HepG2 (cell line): ENCODE measurements at regions not wholly inside any gene's neighbourhood (a gene's known extent, or its start where the extent isn't known, plus 50 kb on each side); places are given as distances from the start of the nearest gene placed in this dataset.

Source experiments
- ATAC-seq: fragments of 200-7000 bp; cut with Tn5 transposase; 3 replicates; pipeline ENCODE4 v1.9.1; 2020; ENCODE audit warnings: mild to moderate bottlenecking, moderate library complexity
- BruUV-seq: library from RNA; stranded (reverse); fragments of 400-500 nt; replicated peaks from 2 replicates; lab custom pipeline; 2021; lab: Mats Ljungman, UMichigan
- CTCF ChIA-PET: fragments of 300-600 bp; formaldehyde crosslinking; extraction: SDS; loops from one replicate; lab custom pipeline; 2021; ENCODE audit warnings: low total read pairs, inconsistent platforms, low intra/inter-chr PET ratio; lab: Yijun Ruan, JAX
- POLR2A ChIA-PET: fragments of 350-600 bp; sonication (Branson Sonifier 250); formaldehyde crosslinking; loops from one replicate; lab custom pipeline; 2020; ENCODE audit warnings: antibody characterized with exemption, inconsistent platforms; lab: Yijun Ruan, JAX
- DNase-seq: peaks from one replicate; pipeline ENCODE4 v3.0.0-alpha.2; 2015; ENCODE audit warnings: low spot score
- FAIRE-seq: peaks from 3 replicates; lab custom pipeline; 2011; peaks lifted over from hg19 to GRCh38; lab: Jason Lieb, UNC
- H2AFZ ChIP-seq: one replicate; pipeline ENCODE4 v1.6.1; 2011; ENCODE audit warnings: low read length, inconsistent platforms
- H3K27ac ChIP-seq: fragments of 300-600 bp; 3 replicates; pipeline ENCODE4 v1.8.0; 2011; ENCODE audit warnings: mixed run types, mild to moderate bottlenecking, mixed read lengths, low read length, inconsistent platforms; ENCODE audit not compliant: insufficient read depth; ENCODE audit errors: extremely low read length
- H3K27me3 ChIP-seq, 2 experiments: fragments of 200-600 bp in 1 of 2; 2 replicates in 1 of 2; 3 replicates in 1 of 2; pipeline versions ENCODE4 v1.6.0 to v1.8.0; 2011; ENCODE audit warnings: low read length in 2 of 2, mild to moderate bottlenecking in 2 of 2, moderate library complexity in 2 of 2, inconsistent platforms in 1 of 2; ENCODE audit not compliant: insufficient read depth in 2 of 2, control insufficient read depth in 1 of 2
- H3K36me3 ChIP-seq, 2 experiments: fragments of 200-600 bp in 1 of 2; replicated peaks in 1 of 2; 2 replicates in 1 of 2; 3 replicates in 1 of 2; pipeline versions ENCODE4 v1.5.1 to v1.8.0; 2011; ENCODE audit warnings: low read length in 2 of 2, inconsistent platforms in 1 of 2; ENCODE audit not compliant: insufficient read depth in 2 of 2, control insufficient read depth in 1 of 2
- H3K4me1 ChIP-seq: 2 replicates; pipeline ENCODE4 v1.5.1; 2012; ENCODE audit warnings: low read length, inconsistent platforms; ENCODE audit not compliant: insufficient read depth
- H3K4me2 ChIP-seq: 2 replicates; pipeline ENCODE4 v1.6.0; 2011; ENCODE audit warnings: low read depth, low read length, inconsistent platforms
- H3K4me3 ChIP-seq, 3 experiments: fragments of 200-600 bp in 1 of 3; sonication (generic), shearing (Covaris generic) in 1 of 3; replicated peaks in 1 of 3; 2 replicates each; pipeline ENCODE4 v1.5.1; 2011 to 2016; ENCODE audit warnings: low read length in 3 of 3, inconsistent platforms in 2 of 3, low read depth in 2 of 3, mild to moderate bottlenecking in 2 of 3, control low read depth in 1 of 3, mixed read lengths in 1 of 3; ENCODE audit not compliant: insufficient read depth in 1 of 3
- H3K79me2 ChIP-seq: one replicate; pipeline ENCODE4 v1.6.1; 2011; ENCODE audit warnings: low read length, inconsistent platforms; ENCODE audit not compliant: insufficient read depth
- H3K9ac ChIP-seq: 2 replicates; pipeline ENCODE4 v1.6.0; 2011; ENCODE audit warnings: mild to moderate bottlenecking, low read depth, low read length, inconsistent platforms; ENCODE audit not compliant: insufficient read depth
- H3K9me3 ChIP-seq: 2 replicates; pipeline ENCODE4 v1.5.1; 2012; ENCODE audit warnings: mild to moderate bottlenecking, low read length
- H4K20me1 ChIP-seq: 2 replicates; pipeline ENCODE4 v1.6.0; 2011; ENCODE audit warnings: inconsistent platforms, mild to moderate bottlenecking, low read length, moderate library complexity; ENCODE audit not compliant: insufficient read depth
- CEBPG ChIP-seq: IDR thresholded peaks from 2 replicates; pipeline ENCODE4 v1.6.1; 2016
- FUBP1 ChIP-seq: sonication (generic); formaldehyde crosslinking; IDR thresholded peaks from 2 replicates; pipeline ENCODE4 v1.5.1; 2020; ENCODE audit warnings: missing genetic modification reagents, mild to moderate bottlenecking, borderline replicate concordance
- HNF1A ChIP-seq, 2 experiments: sonication (generic) in 1 of 2; formaldehyde crosslinking in 1 of 2; IDR thresholded peaks; 2 replicates each; pipeline versions ENCODE4 v1.4.0 to v1.6.1; 2016 to 2020; ENCODE audit warnings: borderline replicate concordance in 1 of 2, low read depth in 1 of 2, mild to moderate bottlenecking in 1 of 2, missing genetic modification reagents in 1 of 2
- HNRNPUL1 ChIP-seq: fragments of 200-400 bp; formaldehyde crosslinking; IDR thresholded peaks from 2 replicates; pipeline ENCODE4 v1.6.1; 2017; ENCODE audit warnings: low read depth, mild to moderate bottlenecking, low read length, moderate library complexity
- LRRFIP1 ChIP-seq: sonication (generic); formaldehyde crosslinking; conservative IDR thresholded peaks from 2 replicates; pipeline ENCODE4 v1.4.0; 2020; ENCODE audit warnings: missing genetic modification reagents
- USF2 ChIP-seq, 2 experiments: sonication (generic) in 1 of 2; formaldehyde crosslinking in 1 of 2; IDR thresholded peaks; 2 replicates each; pipeline versions ENCODE4 v1.5.1 to v1.6.1; 2011 to 2020; ENCODE audit warnings: borderline replicate concordance in 1 of 2, low read depth in 1 of 2, low read length in 1 of 2, mild to moderate bottlenecking in 1 of 2, missing genetic modification reagents in 1 of 2, moderate library complexity in 1 of 2
- ZNF724P ChIP-seq: sonication (generic); formaldehyde crosslinking; IDR thresholded peaks from 2 replicates; pipeline ENCODE4 v1.8.0; 2022; ENCODE audit warnings: missing genetic modification reagents, borderline replicate concordance
- ZNF784 ChIP-seq: sonication (generic); formaldehyde crosslinking; IDR thresholded peaks from 2 replicates; pipeline ENCODE4 v1.5.1; 2020; ENCODE audit warnings: missing genetic modification reagents, mild to moderate bottlenecking, borderline replicate concordance
- WGBS: methylation state at CpG from one replicate; pipeline ENCODE4 v1.1.6; 2017; ENCODE audit warnings: low lambda C conversion rate; 5-methylcytosine and 5-hydroxymethylcytosine counted together
- in situ Hi-C: cut with HindIII; loops from 2 replicates; pipeline ENCODE4 v1.10.0; 2017; ENCODE audit warnings: low pct_unique_long_range_greater_than_20kb; ENCODE audit not compliant: extremely low pct_ligation_motif_present
- intact Hi-C: fragments of 100-400 bp; cut with micrococcal nuclease; formaldehyde crosslinking; loops from one replicate; pipeline ENCODE4 v1.10.0; 2022; ENCODE audit not compliant: unreplicated experiment

- TF ChIP-seq HNF1A (IDR thresholded peaks at IDR 0.05; ENCODE audit: low read depth) (no peak), HNF1A (CRISPR knock-in tag; IDR thresholded peaks at IDR 0.05; ENCODE audit: borderline replicate concordance) (no peak), ZNF784 (CRISPR knock-in tag) (no peak)
Observed at GRCh38 chr18:56312551-56313335, 325.6 kb downstream of the TXNL1 start (continued).

GRCh38 chr18:56309104-56309503 lies 329.3 kb downstream of the TXNL1 start:
- no peak overlapping the region for H3K4me3 ChIP-seq
- in situ Hi-C loops, result no loop called here
- H4K20me1 ChIP-seq, result no peaks in the 10 kb centered on the region
- no peak overlapping the region for H3K9ac ChIP-seq
- no peak for FAIRE-seq
- ATAC-seq, result no peak
- H3K4me1 ChIP-seq, result no peaks in the 10 kb centered on the region
- whole genome bisulfite sequencing, result 0% methylated on average over 2 of the region's 2 CpGs
- ChIA-PET CTCF (no interaction called here), POLR2A (no interaction called here)
- no peaks in the 10 kb centered on the region for H3K36me3 ChIP-seq
- no peak overlapping the region for H2AFZ ChIP-seq
- H3K4me2 ChIP-seq, result no peak overlapping the region
- DNase-seq, result no peak
- BruUV-seq, result no TSS peak
- H3K79me2 ChIP-seq, result no peaks in the 10 kb centered on the region
- H3K27me3 ChIP-seq, result no peaks in the 10 kb centered on the region
- H3K9me3 ChIP-seq, result no peaks in the 10 kb centered on the region
- H3K27ac ChIP-seq, result no peak overlapping the region
- intact Hi-C loops, result no loop called here
- TF ChIP-seq LRRFIP1 (CRISPR knock-in tag), result no peak
- TF ChIP-seq USF2 (IDR thresholded peaks at IDR 0.05; ENCODE audit: low read depth, low read length), result no peak
- no peak for TF ChIP-seq USF2 (CRISPR knock-in tag; IDR thresholded peaks at IDR 0.05; ENCODE audit: borderline replicate concordance)
- TF ChIP-seq FUBP1 (CRISPR knock-in tag), result no peak
- no peak for TF ChIP-seq CEBPG (CRISPR knock-in tag)
- no peak for TF ChIP-seq HNRNPUL1
- no peak for TF ChIP-seq ZNF724P
